WERI-Rb-1 (cell line): ENCODE measurements at regions not wholly inside any gene's neighbourhood (a gene's known extent, or its start where the extent isn't known, plus 50 kb on each side); places are given as distances from the start of the nearest gene placed in this dataset.

Experiments used
- DNase-seq: peaks from one replicate; pipeline ENCODE4 v3.0.0-alpha.2; 2020
- H3K27ac ChIP-seq: fragments of 250-450 bp; sonication (Bioruptor Pico); 2 replicates; pipeline ENCODE4 v1.5.1; 2020; ENCODE audit warnings: mild to moderate bottlenecking, moderate library complexity
- H3K27me3 ChIP-seq: fragments of 250-450 bp; sonication (Bioruptor Pico); 2 replicates; pipeline ENCODE4 v1.5.1; 2021; ENCODE audit warnings: mild to moderate bottlenecking, low read depth, moderate library complexity; ENCODE audit not compliant: insufficient read depth, severe bottlenecking
- H3K36me3 ChIP-seq: fragments of 250-450 bp; sonication (Bioruptor Pico); 2 replicates; pipeline ENCODE4 v1.5.1; 2020; ENCODE audit warnings: mild to moderate bottlenecking, moderate library complexity
- H3K4me3 ChIP-seq: 2 replicates; pipeline ENCODE4 v1.5.1; 2011; ENCODE audit warnings: low read depth, mild to moderate bottlenecking, control low read depth, low read length
- H3K9me3 ChIP-seq: fragments of 250-450 bp; sonication (Bioruptor Pico); 2 replicates; pipeline ENCODE4 v1.5.1; 2021; ENCODE audit warnings: mild to moderate bottlenecking, moderate library complexity; ENCODE audit not compliant: severe bottlenecking
- CTCF ChIP-seq: IDR thresholded peaks from 2 replicates; pipeline ENCODE4 v1.5.1; 2011; ENCODE audit warnings: low read depth, mild to moderate bottlenecking, control low read depth, inconsistent platforms, low read length

DNA sequence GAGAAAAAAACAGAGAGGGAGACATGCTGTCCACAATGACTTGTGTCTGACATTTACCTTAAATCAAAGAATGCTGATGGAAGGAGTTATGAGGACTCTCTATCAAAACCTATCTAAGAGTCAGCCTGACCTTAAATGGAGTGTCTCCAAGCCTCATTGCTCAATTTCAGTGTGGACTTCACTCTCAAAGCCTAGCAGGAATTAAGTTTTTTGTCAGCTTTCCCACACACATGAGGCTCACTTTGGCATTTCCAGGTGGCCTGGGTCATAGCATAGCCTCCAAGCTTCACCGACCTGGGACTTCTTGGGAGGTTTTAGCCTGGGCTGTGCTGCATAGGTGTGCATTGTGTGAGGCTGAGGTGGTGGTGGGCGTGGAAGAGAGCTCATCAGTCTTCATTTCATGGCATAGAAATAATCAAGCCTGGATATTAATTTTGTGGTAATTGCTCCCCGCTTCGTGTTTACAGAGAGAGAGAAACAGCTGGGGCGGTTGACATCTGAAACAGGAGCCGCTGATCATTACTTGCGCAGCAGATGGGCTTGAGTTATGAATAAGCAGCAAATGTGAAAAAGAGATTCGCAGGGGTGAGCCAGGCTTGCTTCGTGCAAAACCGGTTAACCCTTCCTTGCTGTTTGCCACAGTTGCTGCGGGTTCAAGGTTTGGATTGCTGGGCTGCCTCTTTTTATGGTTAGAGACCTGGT lies 647.8 kb downstream of the INHBA start:
- H3K27me3 ChIP-seq: peaks cover 30% of the 10 kb centered on the region
- TF ChIP-seq CTCF: no peak
- DNase-seq: no peak
- H3K9me3 ChIP-seq: no peaks in the 10 kb centered on the region
- H3K36me3 ChIP-seq: no peaks in the 10 kb centered on the region
- H3K4me3 ChIP-seq: no peak overlapping the region
- H3K27ac ChIP-seq: no peak overlapping the region

DNA sequence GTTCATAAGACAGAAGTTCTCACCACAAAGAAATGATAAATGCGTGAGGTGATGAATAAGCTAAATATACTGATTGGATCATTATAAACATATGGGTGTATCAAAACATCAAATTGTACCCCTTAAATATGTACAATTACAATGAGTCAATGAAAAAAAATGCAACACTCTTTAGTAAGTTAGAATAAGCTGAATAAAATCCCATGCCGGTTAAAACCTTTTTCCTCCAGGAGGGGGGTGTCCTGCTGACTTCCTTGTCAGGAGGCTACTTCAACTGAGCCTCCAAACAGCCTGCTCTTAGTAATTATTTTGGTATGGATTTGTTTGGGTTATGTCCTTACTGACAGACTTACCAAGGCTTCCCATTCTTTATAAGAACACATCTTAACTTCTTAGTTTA lies 649.1 kb downstream of the INHBA start:
- no peak overlapping the region for H3K27ac ChIP-seq
- DNase-seq: no peak
- peaks cover 31% of the 10 kb centered on the region for H3K27me3 ChIP-seq
- no peak overlapping the region for H3K4me3 ChIP-seq
- no peaks in the 10 kb centered on the region for H3K9me3 ChIP-seq
- no peaks in the 10 kb centered on the region for H3K36me3 ChIP-seq
- TF ChIP-seq CTCF: no peak

DNA sequence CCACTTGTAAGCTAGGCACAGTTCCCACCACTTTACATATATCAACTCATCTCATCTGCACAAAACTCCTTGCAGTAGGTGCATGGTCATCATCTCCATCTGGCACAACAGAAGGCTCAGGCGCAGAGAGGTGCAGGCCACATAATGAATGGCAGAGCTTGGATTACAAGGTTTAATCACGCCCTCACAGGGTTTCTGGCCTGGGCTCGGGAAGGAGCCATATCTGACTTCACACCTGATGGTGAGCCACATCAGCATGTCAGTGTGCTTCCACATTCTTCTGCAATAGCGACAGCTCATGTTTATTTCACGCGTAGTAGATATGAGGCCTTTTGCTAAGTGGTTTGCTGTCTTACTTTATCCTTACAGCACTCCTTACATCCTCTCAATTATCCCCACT lies 650.2 kb downstream of the INHBA start:
- no peak overlapping the region for H3K27ac ChIP-seq
- H3K4me3 ChIP-seq: no peak overlapping the region
- no peak for TF ChIP-seq CTCF
- peaks cover 27% of the 10 kb centered on the region for H3K27me3 ChIP-seq
- H3K36me3 ChIP-seq: no peaks in the 10 kb centered on the region
- H3K9me3 ChIP-seq: no peaks in the 10 kb centered on the region
- DNase-seq: no peak

DNA sequence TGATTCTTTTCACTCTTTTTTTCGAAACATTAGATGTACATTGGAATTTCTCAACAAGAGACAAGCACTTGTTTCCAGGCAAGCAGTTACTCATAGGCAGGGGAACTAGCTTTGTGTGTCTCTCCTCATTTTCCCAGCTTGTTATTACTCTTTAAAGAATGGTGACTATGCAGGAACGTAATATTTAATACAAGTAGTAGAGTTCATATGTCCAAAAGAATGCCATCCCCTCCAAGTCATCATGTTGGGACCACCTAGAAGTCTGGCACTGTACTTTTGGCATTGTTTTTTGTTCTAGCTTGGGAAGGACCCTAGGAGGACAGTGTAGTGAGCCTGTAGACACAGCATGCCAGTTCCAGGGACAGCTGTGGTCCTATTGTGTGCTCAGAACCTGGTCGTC lies 650.7 kb downstream of the INHBA start:
- Histone ChIP-seq H3K27me3 (peaks cover 27% of the 10 kb centered on the region), H3K4me3 (no peak overlapping the region), H3K27ac (no peak overlapping the region), H3K9me3 (no peaks in the 10 kb centered on the region), H3K36me3 (no peaks in the 10 kb centered on the region)
- TF ChIP-seq CTCF: no peak
- no peak for DNase-seq

GRCh38 chr7:41051535-41051934 lies 651.4 kb downstream of the INHBA start:
- Histone ChIP-seq H3K4me3 (no peak overlapping the region), H3K27ac (no peak overlapping the region), H3K9me3 (no peaks in the 10 kb centered on the region), H3K36me3 (no peaks in the 10 kb centered on the region), H3K27me3 (peaks cover 27% of the 10 kb centered on the region)
- DNase-seq: no peak
- TF ChIP-seq CTCF: no peak

DNA sequence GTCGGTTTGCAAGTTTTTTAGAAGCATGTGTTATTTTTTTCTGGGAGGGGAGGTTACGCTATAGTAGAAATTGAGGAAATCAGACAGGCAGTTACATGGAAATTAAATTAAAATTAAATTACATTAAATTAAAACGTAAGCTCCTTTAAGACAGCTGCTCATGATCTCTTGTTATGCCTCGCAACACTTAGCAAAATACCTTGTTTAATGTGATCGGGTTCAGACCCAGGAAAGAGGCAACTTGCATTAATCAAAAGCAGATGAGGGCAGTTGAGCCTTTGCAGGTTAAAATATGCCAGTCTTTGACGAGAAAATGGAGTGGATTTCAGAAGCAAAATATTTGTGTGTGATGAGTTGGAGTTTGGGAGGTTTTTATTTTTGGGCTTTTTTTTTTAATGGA lies 651.8 kb downstream of the INHBA start:
- DNase-seq: no peak
- H3K4me3 ChIP-seq: no peak overlapping the region
- H3K36me3 ChIP-seq: no peaks in the 10 kb centered on the region
- H3K27ac ChIP-seq: no peak overlapping the region
- H3K27me3 ChIP-seq: peaks cover 27% of the 10 kb centered on the region
- H3K9me3 ChIP-seq: no peaks in the 10 kb centered on the region
- TF ChIP-seq CTCF: no peak
